GM23338 (cell line): ENCODE measurements at regions not wholly inside any gene's neighbourhood (a gene's known extent, or its start where the extent isn't known, plus 50 kb on each side); places are given as distances from the start of the nearest gene placed in this dataset.

Experiments
- ATAC-seq: fragments of 200-7000 bp; cut with Tn5 transposase; 3 replicates; pipeline ENCODE4 v1.9.1; 2020
- DNase-seq: peaks from one replicate; pipeline ENCODE4 v3.0.0-alpha.2; 2015; ENCODE audit warnings: low spot score
- H2AFZ ChIP-seq: fragments of 200-600 bp; sonication (generic); 2 replicates; pipeline ENCODE4 v1.8.0; 2016; ENCODE audit warnings: antibody characterized with exemption, mild to moderate bottlenecking, moderate library complexity
- H3F3A ChIP-seq: fragments of 200-600 bp; sonication (generic); replicated peaks from 2 replicates; pipeline ENCODE4 v1.8.0; 2017; ENCODE audit warnings: antibody characterized with exemption, mixed run types, low read depth
- H3K27ac ChIP-seq: fragments of 200-600 bp; sonication (generic); 2 replicates; pipeline ENCODE4 v1.6.1; 2016; ENCODE audit warnings: low read depth
- H3K27me3 ChIP-seq: fragments of 200-600 bp; sonication (generic); 2 replicates; pipeline ENCODE4 v1.8.0; 2016; ENCODE audit warnings: mild to moderate bottlenecking, mixed run types, moderate library complexity; ENCODE audit not compliant: insufficient read depth
- H3K36me3 ChIP-seq: fragments of 200-600 bp; sonication (generic); 2 replicates; pipeline ENCODE4 v1.8.0; 2016; ENCODE audit warnings: mild to moderate bottlenecking; ENCODE audit not compliant: insufficient read depth
- H3K4me1 ChIP-seq: fragments of 200-600 bp; sonication (generic); 2 replicates; pipeline ENCODE4 v1.8.0; 2016; ENCODE audit warnings: mild to moderate bottlenecking, moderate library complexity; ENCODE audit not compliant: insufficient read depth
- H3K4me2 ChIP-seq: fragments of 200-600 bp; sonication (generic); 2 replicates; pipeline ENCODE4 v1.7.1; 2017; ENCODE audit warnings: mixed run types
- H3K4me3 ChIP-seq: fragments of 200-600 bp; sonication (generic); 2 replicates; pipeline ENCODE4 v1.6.1; 2016; ENCODE audit warnings: mixed run types
- H3K79me2 ChIP-seq: fragments of 200-600 bp; sonication (generic); replicated peaks from 2 replicates; pipeline ENCODE4 v1.8.0; 2017; ENCODE audit warnings: mild to moderate bottlenecking; ENCODE audit not compliant: insufficient read depth
- H3K9me2 ChIP-seq: fragments of 200-600 bp; sonication (generic); 2 replicates; pipeline ENCODE4 v1.8.0; 2017; ENCODE audit not compliant: insufficient read depth
- H4K20me1 ChIP-seq: fragments of 200-600 bp; sonication (generic); replicated peaks from 2 replicates; pipeline ENCODE4 v1.8.0; 2017; ENCODE audit warnings: mild to moderate bottlenecking; ENCODE audit not compliant: insufficient read depth
- H3K27ac Mint-ChIP-seq: 2 replicates; pipeline ENCODE4 v1.8.0; 2020; ENCODE audit warnings: inconsistent platforms, mild to moderate bottlenecking, moderate library complexity, mixed read lengths
- H3K27me3 Mint-ChIP-seq: 3 replicates; pipeline ENCODE4 v1.8.0; 2022; ENCODE audit warnings: low read depth, mild to moderate bottlenecking, moderate library complexity, mixed read lengths, inconsistent platforms; ENCODE audit not compliant: insufficient read depth, poor library complexity
- H3K36me3 Mint-ChIP-seq: 3 replicates; pipeline ENCODE4 v1.8.0; 2021; ENCODE audit warnings: low read depth, mild to moderate bottlenecking, inconsistent platforms, moderate library complexity, mixed read lengths
- H3K4me1 Mint-ChIP-seq: 3 replicates; pipeline ENCODE4 v1.8.0; 2020; ENCODE audit warnings: mild to moderate bottlenecking, inconsistent platforms, mixed read lengths
- H3K4me3 Mint-ChIP-seq: 3 replicates; pipeline ENCODE4 v1.8.0; 2021; ENCODE audit warnings: moderate library complexity, mild to moderate bottlenecking, inconsistent platforms, mixed read lengths
- H3K9me3 Mint-ChIP-seq: 3 replicates; pipeline ENCODE4 v1.8.0; 2020; ENCODE audit warnings: moderate library complexity, mild to moderate bottlenecking, inconsistent platforms, mixed read lengths
- CREB1 ChIP-seq: fragments of 250-450 bp; sonication (Bioruptor Pico); IDR thresholded peaks from 2 replicates; pipeline ENCODE4 v1.5.0; 2020; ENCODE audit warnings: low read depth, mild to moderate bottlenecking, moderate library complexity
- EZH2 ChIP-seq: fragments of 200-600 bp; sonication (generic); IDR thresholded peaks from one replicate; pipeline ENCODE4 v1.8.0; 2017; ENCODE audit warnings: antibody characterized with exemption, mild to moderate bottlenecking, low read depth; ENCODE audit not compliant: unreplicated experiment
- EZH2phosphoT487 ChIP-seq: fragments of 200-600 bp; sonication (generic); IDR thresholded peaks from one replicate; pipeline ENCODE4 v1.8.1; 2018; ENCODE audit warnings: antibody characterized with exemption; ENCODE audit not compliant: unreplicated experiment
- JUNB ChIP-seq: IDR thresholded peaks from one replicate; pipeline ENCODE4 v1.6.1; 2016; ENCODE audit warnings: antibody characterized with exemption; ENCODE audit not compliant: unreplicated experiment
- NANOG ChIP-seq: IDR thresholded peaks from 2 replicates; pipeline ENCODE4 v1.6.1; 2016; ENCODE audit warnings: antibody characterized with exemption, borderline replicate concordance
- POLR2AphosphoS5 ChIP-seq: IDR thresholded peaks from 2 replicates; pipeline ENCODE4 v1.6.1; 2016; ENCODE audit warnings: antibody characterized with exemption, low read depth
- STAT1 ChIP-seq: IDR thresholded peaks from one replicate; pipeline ENCODE4 v1.6.1; 2016; ENCODE audit warnings: antibody characterized with exemption; ENCODE audit not compliant: unreplicated experiment
- ZNF114 ChIP-seq: fragments of 250-450 bp; sonication (Bioruptor Pico); IDR thresholded peaks from 2 replicates; pipeline ENCODE4 v1.5.0; 2020; ENCODE audit warnings: mild to moderate bottlenecking, moderate library complexity
- ZNF331 ChIP-seq: fragments of 250-450 bp; sonication (Bioruptor Pico); IDR thresholded peaks from 2 replicates; pipeline ENCODE4 v1.5.0; 2020; ENCODE audit warnings: low read depth, mild to moderate bottlenecking, moderate library complexity
- TF ChIP-seq, protein P1 (sequence below): IDR thresholded peaks from one replicate; pipeline ENCODE4 v1.6.1; 2018; ENCODE audit warnings: antibody characterized with exemption; ENCODE audit not compliant: unreplicated experiment
- TF ChIP-seq, protein P2 (sequence below): fragments of 250-450 bp; sonication (Bioruptor Pico); IDR thresholded peaks from 2 replicates; pipeline ENCODE4 v1.5.0; 2020; ENCODE audit warnings: mild to moderate bottlenecking, moderate library complexity
- TF ChIP-seq, protein P3 (sequence below): IDR thresholded peaks from 2 replicates; pipeline ENCODE4 v1.6.1; 2016; ENCODE audit warnings: antibody characterized with exemption
- TF ChIP-seq, protein P4 (sequence below), 2 experiments: fragments of 200-600 bp in 1 of 2; sonication (generic) in 1 of 2; conservative IDR thresholded peaks; 2 replicates each; pipeline versions ENCODE4 v1.5.1 to v1.6.1; 2016 to 2017; ENCODE audit warnings: antibody characterized with exemption in 2 of 2, low read depth in 2 of 2, mild to moderate bottlenecking in 2 of 2, moderate library complexity in 1 of 2

DNA sequence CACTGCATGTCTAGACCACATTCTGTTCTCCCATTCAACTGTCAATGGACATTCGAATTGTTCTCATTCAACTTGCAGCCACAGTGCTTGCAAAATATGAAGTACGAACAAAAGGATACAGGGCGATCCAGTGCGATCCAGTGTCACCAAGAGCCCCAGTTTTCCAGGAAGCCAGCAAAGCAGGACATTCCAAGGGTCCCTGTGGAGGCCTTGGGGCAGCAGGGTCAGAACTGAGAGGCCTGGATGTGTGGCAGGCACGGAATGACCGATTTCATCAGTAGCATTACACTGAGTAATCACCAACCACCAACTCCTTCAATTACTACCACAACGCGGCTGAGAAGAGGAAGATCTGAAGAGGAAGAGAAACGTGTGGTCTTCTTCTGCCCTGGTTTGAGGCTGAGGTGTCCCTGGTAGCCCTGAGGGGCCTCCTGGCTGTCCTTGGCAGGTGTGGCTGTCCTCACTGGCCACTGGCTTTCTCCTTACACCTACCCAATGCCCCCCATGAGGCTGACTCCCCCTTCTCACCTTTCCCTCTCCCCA is 172.7 kb upstream of the FHL2 start:
- Histone ChIP-seq H2AFZ (no peak overlapping the region), H3K79me2 (no peaks in the 10 kb centered on the region), H3K27ac (no peak overlapping the region), H4K20me1 (no peaks in the 10 kb centered on the region), H3K4me3 (no peak overlapping the region), H3F3A (no peaks in the 10 kb centered on the region), H3K9me2 (no peaks in the 10 kb centered on the region), H3K4me1 (no peaks in the 10 kb centered on the region), H3K4me2 (no peak overlapping the region), H3K27me3 (no peaks in the 10 kb centered on the region), H3K36me3 (no peaks in the 10 kb centered on the region)
- TF ChIP-seq, protein P1, sequence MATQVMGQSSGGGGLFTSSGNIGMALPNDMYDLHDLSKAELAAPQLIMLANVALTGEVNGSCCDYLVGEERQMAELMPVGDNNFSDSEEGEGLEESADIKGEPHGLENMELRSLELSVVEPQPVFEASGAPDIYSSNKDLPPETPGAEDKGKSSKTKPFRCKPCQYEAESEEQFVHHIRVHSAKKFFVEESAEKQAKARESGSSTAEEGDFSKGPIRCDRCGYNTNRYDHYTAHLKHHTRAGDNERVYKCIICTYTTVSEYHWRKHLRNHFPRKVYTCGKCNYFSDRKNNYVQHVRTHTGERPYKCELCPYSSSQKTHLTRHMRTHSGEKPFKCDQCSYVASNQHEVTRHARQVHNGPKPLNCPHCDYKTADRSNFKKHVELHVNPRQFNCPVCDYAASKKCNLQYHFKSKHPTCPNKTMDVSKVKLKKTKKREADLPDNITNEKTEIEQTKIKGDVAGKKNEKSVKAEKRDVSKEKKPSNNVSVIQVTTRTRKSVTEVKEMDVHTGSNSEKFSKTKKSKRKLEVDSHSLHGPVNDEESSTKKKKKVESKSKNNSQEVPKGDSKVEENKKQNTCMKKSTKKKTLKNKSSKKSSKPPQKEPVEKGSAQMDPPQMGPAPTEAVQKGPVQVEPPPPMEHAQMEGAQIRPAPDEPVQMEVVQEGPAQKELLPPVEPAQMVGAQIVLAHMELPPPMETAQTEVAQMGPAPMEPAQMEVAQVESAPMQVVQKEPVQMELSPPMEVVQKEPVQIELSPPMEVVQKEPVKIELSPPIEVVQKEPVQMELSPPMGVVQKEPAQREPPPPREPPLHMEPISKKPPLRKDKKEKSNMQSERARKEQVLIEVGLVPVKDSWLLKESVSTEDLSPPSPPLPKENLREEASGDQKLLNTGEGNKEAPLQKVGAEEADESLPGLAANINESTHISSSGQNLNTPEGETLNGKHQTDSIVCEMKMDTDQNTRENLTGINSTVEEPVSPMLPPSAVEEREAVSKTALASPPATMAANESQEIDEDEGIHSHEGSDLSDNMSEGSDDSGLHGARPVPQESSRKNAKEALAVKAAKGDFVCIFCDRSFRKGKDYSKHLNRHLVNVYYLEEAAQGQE: no peak
- TF ChIP-seq, protein P2, sequence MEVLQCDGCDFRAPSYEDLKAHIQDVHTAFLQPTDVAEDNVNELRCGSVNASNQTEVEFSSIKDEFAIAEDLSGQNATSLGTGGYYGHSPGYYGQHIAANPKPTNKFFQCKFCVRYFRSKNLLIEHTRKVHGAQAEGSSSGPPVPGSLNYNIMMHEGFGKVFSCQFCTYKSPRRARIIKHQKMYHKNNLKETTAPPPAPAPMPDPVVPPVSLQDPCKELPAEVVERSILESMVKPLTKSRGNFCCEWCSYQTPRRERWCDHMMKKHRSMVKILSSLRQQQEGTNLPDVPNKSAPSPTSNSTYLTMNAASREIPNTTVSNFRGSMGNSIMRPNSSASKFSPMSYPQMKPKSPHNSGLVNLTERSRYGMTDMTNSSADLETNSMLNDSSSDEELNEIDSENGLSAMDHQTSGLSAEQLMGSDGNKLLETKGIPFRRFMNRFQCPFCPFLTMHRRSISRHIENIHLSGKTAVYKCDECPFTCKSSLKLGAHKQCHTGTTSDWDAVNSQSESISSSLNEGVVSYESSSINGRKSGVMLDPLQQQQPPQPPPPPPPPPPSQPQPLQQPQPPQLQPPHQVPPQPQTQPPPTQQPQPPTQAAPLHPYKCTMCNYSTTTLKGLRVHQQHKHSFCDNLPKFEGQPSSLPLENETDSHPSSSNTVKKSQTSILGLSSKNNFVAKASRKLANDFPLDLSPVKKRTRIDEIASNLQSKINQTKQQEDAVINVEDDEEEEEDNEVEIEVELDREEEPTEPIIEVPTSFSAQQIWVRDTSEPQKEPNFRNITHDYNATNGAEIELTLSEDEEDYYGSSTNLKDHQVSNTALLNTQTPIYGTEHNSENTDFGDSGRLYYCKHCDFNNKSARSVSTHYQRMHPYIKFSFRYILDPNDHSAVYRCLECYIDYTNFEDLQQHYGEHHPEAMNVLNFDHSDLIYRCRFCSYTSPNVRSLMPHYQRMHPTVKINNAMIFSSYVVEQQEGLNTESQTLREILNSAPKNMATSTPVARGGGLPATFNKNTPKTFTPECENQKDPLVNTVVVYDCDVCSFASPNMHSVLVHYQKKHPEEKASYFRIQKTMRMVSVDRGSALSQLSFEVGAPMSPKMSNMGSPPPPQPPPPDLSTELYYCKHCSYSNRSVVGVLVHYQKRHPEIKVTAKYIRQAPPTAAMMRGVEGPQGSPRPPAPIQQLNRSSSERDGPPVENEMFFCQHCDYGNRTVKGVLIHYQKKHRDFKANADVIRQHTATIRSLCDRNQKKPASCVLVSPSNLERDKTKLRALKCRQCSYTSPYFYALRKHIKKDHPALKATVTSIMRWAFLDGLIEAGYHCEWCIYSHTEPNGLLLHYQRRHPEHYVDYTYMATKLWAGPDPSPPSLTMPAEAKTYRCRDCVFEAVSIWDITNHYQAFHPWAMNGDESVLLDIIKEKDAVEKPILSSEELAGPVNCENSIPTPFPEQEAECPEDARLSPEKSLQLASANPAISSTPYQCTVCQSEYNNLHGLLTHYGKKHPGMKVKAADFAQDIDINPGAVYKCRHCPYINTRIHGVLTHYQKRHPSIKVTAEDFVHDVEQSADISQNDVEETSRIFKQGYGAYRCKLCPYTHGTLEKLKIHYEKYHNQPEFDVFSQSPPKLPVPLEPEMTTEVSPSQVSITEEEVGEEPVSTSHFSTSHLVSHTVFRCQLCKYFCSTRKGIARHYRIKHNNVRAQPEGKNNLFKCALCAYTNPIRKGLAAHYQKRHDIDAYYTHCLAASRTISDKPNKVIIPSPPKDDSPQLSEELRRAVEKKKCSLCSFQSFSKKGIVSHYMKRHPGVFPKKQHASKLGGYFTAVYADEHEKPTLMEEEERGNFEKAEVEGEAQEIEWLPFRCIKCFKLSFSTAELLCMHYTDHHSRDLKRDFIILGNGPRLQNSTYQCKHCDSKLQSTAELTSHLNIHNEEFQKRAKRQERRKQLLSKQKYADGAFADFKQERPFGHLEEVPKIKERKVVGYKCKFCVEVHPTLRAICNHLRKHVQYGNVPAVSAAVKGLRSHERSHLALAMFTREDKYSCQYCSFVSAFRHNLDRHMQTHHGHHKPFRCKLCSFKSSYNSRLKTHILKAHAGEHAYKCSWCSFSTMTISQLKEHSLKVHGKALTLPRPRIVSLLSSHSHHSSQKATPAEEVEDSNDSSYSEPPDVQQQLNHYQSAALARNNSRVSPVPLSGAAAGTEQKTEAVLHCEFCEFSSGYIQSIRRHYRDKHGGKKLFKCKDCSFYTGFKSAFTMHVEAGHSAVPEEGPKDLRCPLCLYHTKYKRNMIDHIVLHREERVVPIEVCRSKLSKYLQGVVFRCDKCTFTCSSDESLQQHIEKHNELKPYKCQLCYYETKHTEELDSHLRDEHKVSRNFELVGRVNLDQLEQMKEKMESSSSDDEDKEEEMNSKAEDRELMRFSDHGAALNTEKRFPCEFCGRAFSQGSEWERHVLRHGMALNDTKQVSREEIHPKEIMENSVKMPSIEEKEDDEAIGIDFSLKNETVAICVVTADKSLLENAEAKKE (CRISPR knock-in tag): no peak
- TF ChIP-seq, protein P3, sequence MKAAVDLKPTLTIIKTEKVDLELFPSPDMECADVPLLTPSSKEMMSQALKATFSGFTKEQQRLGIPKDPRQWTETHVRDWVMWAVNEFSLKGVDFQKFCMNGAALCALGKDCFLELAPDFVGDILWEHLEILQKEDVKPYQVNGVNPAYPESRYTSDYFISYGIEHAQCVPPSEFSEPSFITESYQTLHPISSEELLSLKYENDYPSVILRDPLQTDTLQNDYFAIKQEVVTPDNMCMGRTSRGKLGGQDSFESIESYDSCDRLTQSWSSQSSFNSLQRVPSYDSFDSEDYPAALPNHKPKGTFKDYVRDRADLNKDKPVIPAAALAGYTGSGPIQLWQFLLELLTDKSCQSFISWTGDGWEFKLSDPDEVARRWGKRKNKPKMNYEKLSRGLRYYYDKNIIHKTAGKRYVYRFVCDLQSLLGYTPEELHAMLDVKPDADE: no peak
- TF ChIP-seq ZNF331 (CRISPR knock-in tag) (no peak), JUNB (no peak), POLR2AphosphoS5 (no peak), EZH2 (no peak), ZNF114 (no peak), STAT1 (no peak), EZH2phosphoT487 (no peak), CREB1 (CRISPR knock-in tag) (no peak), NANOG (no peak)
- TF ChIP-seq, protein P4, sequence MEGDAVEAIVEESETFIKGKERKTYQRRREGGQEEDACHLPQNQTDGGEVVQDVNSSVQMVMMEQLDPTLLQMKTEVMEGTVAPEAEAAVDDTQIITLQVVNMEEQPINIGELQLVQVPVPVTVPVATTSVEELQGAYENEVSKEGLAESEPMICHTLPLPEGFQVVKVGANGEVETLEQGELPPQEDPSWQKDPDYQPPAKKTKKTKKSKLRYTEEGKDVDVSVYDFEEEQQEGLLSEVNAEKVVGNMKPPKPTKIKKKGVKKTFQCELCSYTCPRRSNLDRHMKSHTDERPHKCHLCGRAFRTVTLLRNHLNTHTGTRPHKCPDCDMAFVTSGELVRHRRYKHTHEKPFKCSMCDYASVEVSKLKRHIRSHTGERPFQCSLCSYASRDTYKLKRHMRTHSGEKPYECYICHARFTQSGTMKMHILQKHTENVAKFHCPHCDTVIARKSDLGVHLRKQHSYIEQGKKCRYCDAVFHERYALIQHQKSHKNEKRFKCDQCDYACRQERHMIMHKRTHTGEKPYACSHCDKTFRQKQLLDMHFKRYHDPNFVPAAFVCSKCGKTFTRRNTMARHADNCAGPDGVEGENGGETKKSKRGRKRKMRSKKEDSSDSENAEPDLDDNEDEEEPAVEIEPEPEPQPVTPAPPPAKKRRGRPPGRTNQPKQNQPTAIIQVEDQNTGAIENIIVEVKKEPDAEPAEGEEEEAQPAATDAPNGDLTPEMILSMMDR (conservative IDR thresholded peaks at IDR 0.05; ENCODE audit: low read depth in 2 of 2): no peak
- H3K4me1 Mint-ChIP-seq: peaks cover 9% of the 10 kb centered on the region; the same call in 2 of the 3 replicates
- DNase-seq (no peak), ATAC-seq (no peak)
- H3K36me3 Mint-ChIP-seq: no peaks in the 10 kb centered on the region
- H3K27ac Mint-ChIP-seq: no peak overlapping the region
- H3K27me3 Mint-ChIP-seq: peaks cover 2% of the 10 kb centered on the region
- no peak overlapping the region for H3K4me3 Mint-ChIP-seq
- no peaks in the 10 kb centered on the region for H3K9me3 Mint-ChIP-seq
